ENCODE measurements at regions not wholly inside any gene's neighbourhood (a gene's known extent, or its start where the extent isn't known, plus 50 kb on each side); places are given as distances from the start of the nearest gene placed in this dataset.

DNA sequence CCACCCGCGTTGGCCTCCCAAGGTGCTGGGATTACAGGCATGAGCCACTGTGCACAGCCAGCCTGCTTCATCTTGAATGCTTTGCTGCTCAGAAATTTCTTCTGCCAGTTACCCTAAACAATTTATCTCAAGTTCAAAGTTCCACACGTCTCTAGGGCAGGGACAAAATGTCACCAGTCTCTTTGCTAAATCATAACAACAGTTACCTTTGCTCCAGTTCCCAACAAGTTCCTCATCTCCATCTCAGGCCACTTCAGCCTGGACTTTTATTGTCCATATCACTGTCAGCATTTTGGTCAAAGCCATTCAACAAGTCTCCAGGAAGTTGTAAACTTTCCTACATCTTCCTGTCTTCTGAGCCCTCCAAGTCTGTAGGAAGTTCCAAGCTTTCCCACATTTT, 159.5 kb upstream of the DYRK2 start:
- TF ChIP-seq, protein P1, sequence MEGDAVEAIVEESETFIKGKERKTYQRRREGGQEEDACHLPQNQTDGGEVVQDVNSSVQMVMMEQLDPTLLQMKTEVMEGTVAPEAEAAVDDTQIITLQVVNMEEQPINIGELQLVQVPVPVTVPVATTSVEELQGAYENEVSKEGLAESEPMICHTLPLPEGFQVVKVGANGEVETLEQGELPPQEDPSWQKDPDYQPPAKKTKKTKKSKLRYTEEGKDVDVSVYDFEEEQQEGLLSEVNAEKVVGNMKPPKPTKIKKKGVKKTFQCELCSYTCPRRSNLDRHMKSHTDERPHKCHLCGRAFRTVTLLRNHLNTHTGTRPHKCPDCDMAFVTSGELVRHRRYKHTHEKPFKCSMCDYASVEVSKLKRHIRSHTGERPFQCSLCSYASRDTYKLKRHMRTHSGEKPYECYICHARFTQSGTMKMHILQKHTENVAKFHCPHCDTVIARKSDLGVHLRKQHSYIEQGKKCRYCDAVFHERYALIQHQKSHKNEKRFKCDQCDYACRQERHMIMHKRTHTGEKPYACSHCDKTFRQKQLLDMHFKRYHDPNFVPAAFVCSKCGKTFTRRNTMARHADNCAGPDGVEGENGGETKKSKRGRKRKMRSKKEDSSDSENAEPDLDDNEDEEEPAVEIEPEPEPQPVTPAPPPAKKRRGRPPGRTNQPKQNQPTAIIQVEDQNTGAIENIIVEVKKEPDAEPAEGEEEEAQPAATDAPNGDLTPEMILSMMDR (IDR thresholded peaks at IDR 0.05; ENCODE audit: low read length), result no peak
- TF ChIP-seq EZH2 (IDR thresholded peaks at IDR 0.05; ENCODE audit: borderline replicate concordance, low read length), result no peak
